CD4-positive, alpha-beta T cell treated with Interleukin-2 at 100 ng/mL for 4 hours (primary cell): ENCODE measurements at regions not wholly inside any gene's neighbourhood (a gene's known extent, or its start where the extent isn't known, plus 50 kb on each side); places are given as distances from the start of the nearest gene placed in this dataset.

ENCODE experiments used
- DNase-seq: peaks from one replicate; pipeline ENCODE4 v3.0.0-alpha.2; 2020; ENCODE audit warnings: low spot score

GRCh38 chr12:82040987-82041743 lies 282.0 kb upstream of the PPFIA2 start:
- DNase-seq = no peak

GRCh38 chr12:82034769-82035168 lies 275.6 kb upstream of the PPFIA2 start:
- DNase-seq = no peak

GRCh38 chr12:82029936-82030335 lies 270.8 kb upstream of the PPFIA2 start:
- no peak for DNase-seq

GRCh38 chr12:82028772-82029171 lies 269.6 kb upstream of the PPFIA2 start:
- DNase-seq = no peak

- DNase-seq = no peak
Observed at GRCh38 chr12:82027612-82028011, 268.5 kb upstream of the PPFIA2 start.

GRCh38 chr12:82025462-82025861 lies 266.3 kb upstream of the PPFIA2 start:
- DNase-seq = no peak

DNA sequence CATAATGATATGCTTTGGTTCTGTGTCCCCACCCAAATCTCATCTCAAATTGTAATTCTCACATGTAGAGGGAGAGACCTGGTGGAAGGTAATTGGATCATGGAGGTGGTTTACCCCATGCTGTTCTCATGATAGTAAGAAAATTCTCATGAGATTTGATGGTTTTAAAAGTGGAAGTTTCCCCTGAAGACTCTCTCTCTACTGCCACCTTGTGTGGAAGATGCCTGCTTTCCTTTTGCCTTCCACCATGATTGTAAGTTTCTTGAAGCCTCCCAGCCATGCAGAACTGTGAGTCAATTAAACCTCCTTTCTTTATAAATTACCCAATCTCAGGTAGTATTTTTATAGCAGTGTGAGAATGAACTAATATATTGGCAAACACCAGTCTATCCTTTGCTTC lies 260.4 kb upstream of the PPFIA2 start:
- no peak for DNase-seq

- DNase-seq = no peak
Observed at GRCh38 chr12:82015623-82016347, 256.6 kb upstream of the PPFIA2 start.

DNA sequence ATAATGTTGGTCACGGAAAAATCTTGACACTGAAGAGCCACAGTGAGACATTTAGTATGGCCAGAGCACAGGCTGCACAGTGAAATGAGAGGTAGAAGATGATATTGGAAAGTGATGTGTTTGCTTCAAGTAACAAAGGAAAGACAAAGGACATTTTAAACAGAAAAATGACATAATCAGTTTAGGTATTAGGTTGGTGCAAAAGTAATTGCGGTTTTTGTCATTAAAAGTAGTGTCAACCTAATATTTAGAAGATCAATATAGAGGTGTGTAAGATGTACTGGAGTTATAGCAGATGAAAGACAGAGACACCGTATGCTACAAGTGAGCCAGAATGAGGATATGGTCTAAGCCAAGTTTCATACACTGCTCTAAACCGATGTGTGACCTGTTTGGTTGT lies 253.0 kb upstream of the PPFIA2 start:
- no peak for DNase-seq

GRCh38 chr12:82009524-82009923 lies 250.4 kb upstream of the PPFIA2 start:
- DNase-seq = no peak

DNA sequence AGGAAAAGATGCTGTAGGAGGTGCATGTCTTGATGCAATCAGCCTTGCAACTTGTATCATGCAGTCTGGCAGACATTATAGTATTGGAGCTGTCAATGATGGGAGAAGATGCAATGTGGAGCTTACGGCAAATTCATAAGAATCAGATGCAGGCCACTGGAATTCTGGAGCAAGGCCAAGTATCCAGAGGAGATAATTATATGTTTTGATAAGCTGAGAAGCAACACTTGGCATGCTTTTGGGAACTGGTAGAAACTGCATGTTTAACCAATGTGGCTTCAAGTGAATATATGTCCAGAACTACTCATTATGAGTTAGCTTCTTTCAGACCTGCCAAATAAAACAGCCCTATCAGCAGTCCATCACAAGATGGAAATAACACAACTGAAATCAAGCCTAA lies 249.1 kb upstream of the PPFIA2 start:
- DNase-seq = no peak

DNA sequence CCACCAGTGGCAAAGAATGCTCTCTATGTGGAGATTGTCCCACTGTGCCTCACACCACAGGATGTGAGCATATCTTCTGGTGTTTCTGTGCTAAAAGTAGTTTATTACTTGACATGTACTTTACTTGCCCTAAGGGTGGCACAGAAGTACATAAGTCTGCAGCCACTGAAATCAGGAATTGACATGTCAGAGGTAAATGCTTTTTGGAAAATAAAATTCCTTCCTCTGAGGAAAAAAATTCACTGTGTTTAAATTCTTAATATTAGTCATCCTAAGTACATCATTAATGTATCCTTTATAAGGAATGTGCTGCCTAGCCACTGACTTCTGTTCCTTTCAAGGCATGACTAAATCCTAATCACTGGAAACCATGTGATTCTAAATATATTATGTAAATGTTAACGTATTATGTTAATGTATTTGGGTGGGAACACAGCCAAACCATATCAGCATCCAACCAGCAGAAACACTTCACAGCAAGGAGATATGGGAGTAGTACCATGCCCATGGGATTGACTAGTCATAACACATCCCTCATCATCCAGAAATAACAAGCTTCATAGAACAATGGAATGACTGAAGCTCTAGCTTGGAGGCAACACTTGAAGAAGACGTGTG lies 239.7 kb upstream of the PPFIA2 start:
- DNase-seq = no peak

GRCh38 chr12:81992461-81992860 lies 233.3 kb upstream of the PPFIA2 start:
- DNase-seq = peak; percentile 27

DNA sequence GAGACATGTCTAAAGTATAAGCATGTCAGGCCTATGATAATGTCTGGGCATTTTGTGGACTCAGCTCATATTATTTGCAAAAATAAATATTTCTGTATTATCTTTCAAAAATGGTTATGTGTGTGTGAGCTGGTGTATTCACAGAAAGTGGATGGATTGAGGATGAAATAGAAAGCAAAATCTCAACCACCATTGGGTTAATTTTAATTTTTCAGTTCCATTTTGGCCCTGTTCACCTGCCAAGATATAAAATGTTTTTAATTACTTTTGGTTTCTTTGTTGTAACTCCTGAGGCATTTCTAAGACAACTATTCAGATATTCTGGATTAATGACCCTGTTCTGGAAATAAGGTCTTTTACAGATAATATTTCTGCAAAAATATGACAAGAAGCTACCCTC lies 232.7 kb upstream of the PPFIA2 start:
- no peak for DNase-seq

- no peak for DNase-seq
Observed at GRCh38 chr12:81988362-81988761, 229.2 kb upstream of the PPFIA2 start.

DNA sequence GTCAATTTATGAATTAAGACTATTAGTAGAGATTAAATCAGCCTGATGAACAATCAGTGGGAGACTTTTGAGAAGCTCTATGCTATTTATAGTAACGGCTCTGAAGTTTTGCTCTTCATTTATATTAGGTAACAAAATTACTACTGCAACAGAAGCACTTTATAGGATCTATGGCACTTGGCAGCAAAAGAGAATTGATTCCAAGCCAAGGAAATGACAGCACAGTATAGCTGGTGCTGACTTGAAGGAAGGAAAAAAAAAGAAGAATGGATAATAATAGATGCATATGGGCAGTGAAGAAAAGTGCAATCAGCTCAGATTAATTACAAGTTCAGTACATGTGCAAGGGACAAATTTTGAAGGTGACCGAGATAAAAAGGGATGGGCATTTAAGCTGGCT lies 228.2 kb upstream of the PPFIA2 start:
- no peak for DNase-seq

DNA sequence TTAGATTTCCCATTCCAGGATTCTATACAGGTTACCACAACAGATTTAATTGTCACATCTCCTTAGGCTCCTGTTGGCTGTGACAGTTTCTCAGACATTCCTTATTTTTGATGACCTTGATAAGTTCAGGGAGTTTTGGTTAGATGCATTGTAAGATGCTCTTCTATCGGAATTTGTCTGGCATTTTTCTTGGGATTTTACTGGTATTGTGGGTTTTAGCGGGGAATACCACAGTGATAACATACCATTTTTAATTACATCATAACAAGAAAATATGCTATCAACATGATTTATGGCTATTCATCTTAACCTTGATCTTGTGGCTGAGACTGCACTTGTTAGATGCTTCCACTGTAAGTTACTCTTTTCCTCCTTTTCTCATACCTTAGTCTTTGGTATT lies 217.5 kb upstream of the PPFIA2 start:
- DNase-seq = no peak

DNA sequence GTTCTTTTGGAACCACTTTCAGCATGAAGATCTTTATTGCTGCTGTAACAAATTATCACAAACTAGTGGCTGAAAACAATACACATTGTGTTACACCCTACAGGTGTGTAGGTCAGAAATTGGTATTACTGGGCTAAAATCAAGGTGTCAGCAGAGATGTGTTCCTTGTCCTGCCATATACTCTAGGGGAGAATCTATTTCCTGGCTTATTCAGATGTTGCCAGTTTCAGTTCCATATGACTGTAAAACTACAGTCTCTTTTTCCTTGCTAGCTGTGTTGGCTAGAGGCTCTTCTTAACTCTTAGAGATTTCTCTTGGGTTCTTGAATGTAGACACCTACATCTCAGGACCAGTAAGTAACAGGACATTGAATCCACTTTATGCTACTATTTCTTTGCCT lies 215.6 kb upstream of the PPFIA2 start:
- DNase-seq = no peak

GRCh38 chr12:81968421-81968820 lies 209.3 kb upstream of the PPFIA2 start:
- no peak for DNase-seq

DNA sequence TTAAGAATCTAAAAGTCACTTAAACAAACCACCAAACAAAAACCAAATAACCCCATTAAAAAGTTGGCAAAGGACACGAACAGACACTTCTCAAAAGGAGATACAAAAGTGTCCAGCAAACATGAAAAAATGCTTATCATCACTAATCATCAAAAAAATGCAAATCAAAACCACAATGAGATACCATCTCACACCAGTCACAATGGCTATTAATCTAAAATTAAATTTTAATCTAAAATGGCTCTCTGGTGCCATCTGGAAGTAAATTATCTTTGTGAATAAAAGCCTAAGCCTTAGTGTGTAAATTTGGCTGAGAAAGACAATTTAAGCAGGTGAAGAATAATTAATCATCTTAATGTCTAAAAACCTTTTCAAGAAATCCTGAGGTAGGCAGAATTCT lies 204.5 kb upstream of the PPFIA2 start:
- no peak for DNase-seq

DNA sequence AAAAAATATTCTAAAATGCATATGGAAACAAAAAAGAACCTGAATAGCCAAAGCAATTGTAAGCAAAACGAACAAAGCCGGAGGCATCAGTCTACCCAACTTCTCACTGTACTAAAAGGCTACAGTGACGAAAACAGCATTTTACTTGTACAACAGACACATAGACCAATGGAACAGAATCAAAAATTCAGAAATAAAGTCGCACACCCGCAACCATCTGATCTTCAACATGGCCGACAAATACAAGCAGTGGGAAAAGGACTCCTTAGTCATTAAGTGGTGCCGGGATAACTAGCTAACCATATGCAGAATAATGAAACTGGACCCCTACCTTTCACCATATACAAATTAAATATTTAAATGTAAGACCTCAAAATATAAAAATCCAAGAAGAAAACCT lies 203.9 kb upstream of the PPFIA2 start:
- no peak for DNase-seq

- DNase-seq = no peak
Observed at GRCh38 chr12:81962126-81962856, 203.1 kb upstream of the PPFIA2 start.

- no peak for DNase-seq
Observed at GRCh38 chr12:81958406-81958805, 199.3 kb upstream of the PPFIA2 start.
